Gastroesophageal sphincter (tissue), 3 donors: ENCODE measurements at regions not wholly inside any gene's neighbourhood (a gene's known extent, or its start where the extent isn't known, plus 50 kb on each side); places are given as distances from the start of the nearest gene placed in this dataset.

Source experiments
- POLR2A ChIP-seq, 2 donors: fragments of 450-650 bp; IDR thresholded peaks; one replicate each; pipeline ENCODE4 v1.6.1; 2017; ENCODE audit warnings: antibody characterized with exemption in 2 of 2, mild to moderate bottlenecking in 2 of 2, moderate library complexity in 1 of 2
- POLR2AphosphoS5 ChIP-seq: sonication (generic); formaldehyde crosslinking; IDR thresholded peaks from one replicate; pipeline ENCODE4 v1.6.1; 2017; ENCODE audit warnings: antibody characterized with exemption
- TF ChIP-seq, protein P1 (sequence below), 4 experiments: fragments of 200-600 bp in 2 of 4; fragments of 450-650 bp in 2 of 4; sonication (generic) in 1 of 4; IDR thresholded peaks; one replicate each; pipeline ENCODE4 v1.5.1; 2017 to 2019; ENCODE audit warnings: antibody characterized with exemption in 4 of 4, mild to moderate bottlenecking in 2 of 4, moderate library complexity in 2 of 4

DNA sequence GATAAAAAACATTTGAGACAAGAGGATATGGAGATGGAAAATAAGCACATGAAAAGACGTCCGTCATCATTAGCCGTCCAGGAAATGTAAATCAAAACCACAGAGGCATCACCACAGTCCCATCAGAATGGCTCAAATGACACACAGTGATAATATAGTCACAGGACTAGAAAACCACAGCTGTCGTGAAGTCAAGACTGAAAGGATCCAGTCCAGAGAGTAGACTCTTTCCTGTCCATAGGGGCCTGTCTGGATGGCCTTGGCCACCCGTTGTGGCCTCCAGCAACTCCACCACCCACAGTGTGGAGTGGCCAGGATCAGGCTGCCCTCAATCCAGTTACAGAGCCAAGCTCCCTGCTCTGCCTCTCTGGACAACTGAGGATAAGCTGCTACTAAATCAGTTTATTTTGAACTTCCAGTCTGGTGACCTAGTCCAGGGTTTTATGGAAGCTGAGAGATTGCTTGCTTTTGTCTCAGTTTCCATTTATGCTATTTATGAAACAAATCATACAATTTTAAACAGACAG lies 60.4 kb downstream of the RHOB start:
- no peak for TF ChIP-seq POLR2A (IDR thresholded peaks at IDR 0.05)
- no peak for TF ChIP-seq POLR2AphosphoS5
- TF ChIP-seq, protein P1, sequence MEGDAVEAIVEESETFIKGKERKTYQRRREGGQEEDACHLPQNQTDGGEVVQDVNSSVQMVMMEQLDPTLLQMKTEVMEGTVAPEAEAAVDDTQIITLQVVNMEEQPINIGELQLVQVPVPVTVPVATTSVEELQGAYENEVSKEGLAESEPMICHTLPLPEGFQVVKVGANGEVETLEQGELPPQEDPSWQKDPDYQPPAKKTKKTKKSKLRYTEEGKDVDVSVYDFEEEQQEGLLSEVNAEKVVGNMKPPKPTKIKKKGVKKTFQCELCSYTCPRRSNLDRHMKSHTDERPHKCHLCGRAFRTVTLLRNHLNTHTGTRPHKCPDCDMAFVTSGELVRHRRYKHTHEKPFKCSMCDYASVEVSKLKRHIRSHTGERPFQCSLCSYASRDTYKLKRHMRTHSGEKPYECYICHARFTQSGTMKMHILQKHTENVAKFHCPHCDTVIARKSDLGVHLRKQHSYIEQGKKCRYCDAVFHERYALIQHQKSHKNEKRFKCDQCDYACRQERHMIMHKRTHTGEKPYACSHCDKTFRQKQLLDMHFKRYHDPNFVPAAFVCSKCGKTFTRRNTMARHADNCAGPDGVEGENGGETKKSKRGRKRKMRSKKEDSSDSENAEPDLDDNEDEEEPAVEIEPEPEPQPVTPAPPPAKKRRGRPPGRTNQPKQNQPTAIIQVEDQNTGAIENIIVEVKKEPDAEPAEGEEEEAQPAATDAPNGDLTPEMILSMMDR (IDR thresholded peaks at IDR 0.05), result no peak
